ENCODE measurements at regions not wholly inside any gene's neighbourhood (a gene's known extent, or its start where the extent isn't known, plus 50 kb on each side); places are given as distances from the start of the nearest gene placed in this dataset.
A peak's percentile ranks its signal among the peaks of the same experiment; 100 is the strongest.

GRCh38 chr20:41798930-41799502 lies 180.8 kb upstream of the CHD6 start:
- H3K4me2 ChIP-seq, result peak overlapping the region; percentile 57
- TF ChIP-seq EZH2 (IDR thresholded peaks at IDR 0.05; ENCODE audit: low read depth, unreplicated experiment) (no peak), STAT1 (IDR thresholded peaks at IDR 0.05; ENCODE audit: unreplicated experiment) (no peak), POLR2AphosphoS5 (IDR thresholded peaks at IDR 0.05; ENCODE audit: low read depth) (no peak), NANOG (IDR thresholded peaks at IDR 0.05; ENCODE audit: borderline replicate concordance) (no peak), CTCF (conservative IDR thresholded peaks at IDR 0.05; ENCODE audit: low read depth in 2 of 2) (peak in 1 of 2 experiments; percentile 31; a peak in 2 of 4 replicates), JUNB (IDR thresholded peaks at IDR 0.05; ENCODE audit: unreplicated experiment) (no peak), EZH2phosphoT487 (IDR thresholded peaks at IDR 0.05; ENCODE audit: unreplicated experiment) (no peak), ZNF462 (CRISPR knock-in tag; IDR thresholded peaks at IDR 0.05) (no peak)
- H3K4me1 ChIP-seq (ENCODE audit: insufficient read depth), result peaks cover 10% of the 10 kb centered on the region
- no peaks in the 10 kb centered on the region for H3K27me3 ChIP-seq (ENCODE audit: insufficient read depth)
- Mint-ChIP-seq H3K9me3 (peaks cover 83% of the 10 kb centered on the region), H3K4me3 (no peak overlapping the region), H3K4me1 (peaks cover 3% of the 10 kb centered on the region; the same call in 1 of the 3 replicates), H3K27me3 (ENCODE audit: insufficient read depth, low read depth, poor library complexity) (peaks cover 2% of the 10 kb centered on the region), H3K27ac (no peak overlapping the region), H3K36me3 (ENCODE audit: low read depth) (peaks cover 15% of the 10 kb centered on the region)
- no peak overlapping the region for H3K4me3 ChIP-seq
- H3K9me2 ChIP-seq (ENCODE audit: insufficient read depth), result peaks cover 6% of the 10 kb centered on the region; the same call in 1 of the 2 replicates
- H3K36me3 ChIP-seq (ENCODE audit: insufficient read depth), result no peaks in the 10 kb centered on the region
- H3K27ac ChIP-seq (ENCODE audit: low read depth), result no peak overlapping the region
- H3F3A ChIP-seq (replicated peaks; ENCODE audit: low read depth), result no peaks in the 10 kb centered on the region
- peak overlapping the region; percentile 78; the same call in 1 of the 2 replicates for H2AFZ ChIP-seq
- DNase-seq (ENCODE audit: low spot score) (peak; percentile 42), ATAC-seq (no peak)
- no peaks in the 10 kb centered on the region for H4K20me1 ChIP-seq (replicated peaks; ENCODE audit: insufficient read depth)
- no peaks in the 10 kb centered on the region for H3K79me2 ChIP-seq (replicated peaks; ENCODE audit: insufficient read depth)
